ENCODE measurements at regions not wholly inside any gene's neighbourhood (a gene's known extent, or its start where the extent isn't known, plus 50 kb on each side); places are given as distances from the start of the nearest gene placed in this dataset.
A peak's percentile ranks its signal among the peaks of the same experiment; 100 is the strongest.
"Not testable (repeated sequence)": the region's sequence is repeated elsewhere in the genome, so short reads cannot be mapped to it uniquely, and the experiment has no call there.

DNA sequence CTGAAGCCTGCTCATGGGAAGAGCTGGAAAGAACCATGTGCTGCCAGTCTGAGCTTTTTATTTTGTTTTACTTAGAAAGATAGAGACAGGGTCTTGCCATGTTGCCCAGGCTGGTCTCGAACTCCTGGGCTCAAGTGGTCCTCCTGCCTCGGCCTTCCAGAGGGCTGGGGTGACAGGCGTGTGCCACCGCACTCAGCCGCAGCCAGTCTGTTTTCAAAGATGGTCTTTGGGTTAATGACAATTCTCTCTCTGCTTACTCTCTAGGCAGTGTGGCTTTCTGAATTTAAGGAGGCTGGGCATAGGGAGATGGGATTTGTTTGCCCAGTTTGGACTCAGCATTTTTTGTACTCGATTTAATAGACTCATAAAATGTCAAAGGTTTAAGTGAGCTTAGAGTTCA lies 1357.9 kb downstream of the CDH12 start:
- intact Hi-C loops (cut with DNase I); H3K9me3 ChIP-seq; H3K4me1 ChIP-seq; H3K27ac ChIP-seq; H3K4me3 ChIP-seq; ATAC-seq; H3K27me3 ChIP-seq: not testable (repeated sequence)
- DNase-seq = peak in 1 of 2 donors; percentile 17
- H3K36me3 ChIP-seq = peaks cover 0 to 52% (median 4%) of the 10 kb centered on the region in 9 donors
- 96 to 97% methylated on average over 6 of the region's 6 CpGs for WGBS, 2 donors

DNA sequence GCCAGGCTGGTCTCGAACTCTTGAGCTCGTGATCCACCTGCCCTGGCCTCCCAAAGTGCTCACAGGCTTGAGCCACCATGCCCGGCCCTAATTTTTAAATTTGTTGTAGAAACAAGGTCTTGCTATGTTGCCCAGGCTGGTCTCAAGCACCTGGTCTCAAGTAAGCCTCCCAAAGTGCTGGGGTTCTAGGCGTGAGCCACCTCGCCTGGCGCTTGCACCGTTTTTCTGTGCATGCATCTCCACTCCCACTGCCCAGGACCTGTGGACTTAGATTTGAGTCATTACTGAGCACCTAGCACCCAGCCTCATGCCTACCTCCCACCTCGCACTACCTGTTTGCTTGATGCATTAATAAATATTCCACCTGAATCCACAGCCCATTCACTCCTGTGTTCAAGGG lies 1359.1 kb downstream of the CDH12 start:
- H3K27ac ChIP-seq; ATAC-seq; H3K4me1 ChIP-seq; intact Hi-C loops (cut with DNase I); H3K27me3 ChIP-seq; H3K4me3 ChIP-seq; H3K9me3 ChIP-seq: not testable (repeated sequence)
- 96 to 97% methylated on average over 7 of the region's 8 CpGs for WGBS, 2 donors
- DNase-seq = peak in 1 of 2 donors; percentile 10
- peaks cover 0 to 51% (median 4%) of the 10 kb centered on the region in 9 donors for H3K36me3 ChIP-seq

DNA sequence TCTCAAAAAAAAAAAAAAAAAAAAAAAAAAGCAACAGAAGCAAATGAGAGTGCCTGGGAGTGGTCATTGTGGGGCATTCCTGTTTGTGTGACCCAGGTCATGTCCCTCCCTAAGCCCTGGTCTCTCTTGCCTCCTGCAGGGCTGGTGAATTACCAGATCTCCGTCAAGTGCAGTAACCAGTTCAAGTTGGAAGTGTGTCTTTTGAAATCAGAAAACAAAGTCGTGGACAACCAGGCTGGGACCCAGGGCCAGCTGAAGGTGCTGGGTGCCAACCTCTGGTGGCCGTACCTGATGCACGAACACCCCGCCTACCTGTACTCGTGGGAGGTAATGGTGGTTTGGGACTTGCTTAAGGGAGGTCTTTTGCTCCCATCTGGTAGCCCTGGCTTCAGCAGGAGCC lies 1362.0 kb downstream of the CDH12 start:
- WGBS, 2 donors = 92 to 95% methylated on average over 6 of the region's 6 CpGs
- H3K4me1 ChIP-seq; H3K27ac ChIP-seq; H3K27me3 ChIP-seq; H3K4me3 ChIP-seq; ATAC-seq; intact Hi-C loops (cut with DNase I); H3K9me3 ChIP-seq: not testable (repeated sequence)
- DNase-seq = peak in 1 of 2 donors; percentile 5
- peaks cover 0 to 40% (median 3%) of the 10 kb centered on the region in 9 donors for H3K36me3 ChIP-seq

DNA sequence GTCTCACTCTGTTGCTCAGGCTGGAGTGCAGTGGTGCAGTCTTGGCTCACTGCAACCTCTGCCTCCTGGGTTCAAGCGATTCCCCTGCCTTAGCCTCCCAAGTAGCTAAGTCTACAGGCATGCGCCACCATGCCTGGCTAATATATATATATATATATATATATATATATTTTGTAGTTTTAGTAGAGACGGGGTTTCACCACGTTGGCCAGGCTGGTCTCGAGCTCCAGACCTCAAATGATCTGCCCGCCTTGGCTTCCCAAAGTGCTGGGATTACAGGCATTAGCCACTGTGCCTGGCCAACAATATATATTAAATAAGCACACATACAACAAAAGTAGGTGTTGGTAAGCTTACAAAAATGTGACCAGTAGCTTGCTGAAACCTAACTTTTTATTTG lies 1364.3 kb downstream of the CDH12 start:
- H3K27ac ChIP-seq; intact Hi-C loops (cut with DNase I); ATAC-seq; DNase-seq; H3K9me3 ChIP-seq; H3K27me3 ChIP-seq; H3K4me1 ChIP-seq; H3K4me3 ChIP-seq: not testable (repeated sequence)
- peaks cover 0 to 35% (median 0%) of the 10 kb centered on the region in 9 donors for H3K36me3 ChIP-seq
- WGBS, 2 donors = 94 to 97% methylated on average over 4 to 6 of the region's 6 CpGs

DNA sequence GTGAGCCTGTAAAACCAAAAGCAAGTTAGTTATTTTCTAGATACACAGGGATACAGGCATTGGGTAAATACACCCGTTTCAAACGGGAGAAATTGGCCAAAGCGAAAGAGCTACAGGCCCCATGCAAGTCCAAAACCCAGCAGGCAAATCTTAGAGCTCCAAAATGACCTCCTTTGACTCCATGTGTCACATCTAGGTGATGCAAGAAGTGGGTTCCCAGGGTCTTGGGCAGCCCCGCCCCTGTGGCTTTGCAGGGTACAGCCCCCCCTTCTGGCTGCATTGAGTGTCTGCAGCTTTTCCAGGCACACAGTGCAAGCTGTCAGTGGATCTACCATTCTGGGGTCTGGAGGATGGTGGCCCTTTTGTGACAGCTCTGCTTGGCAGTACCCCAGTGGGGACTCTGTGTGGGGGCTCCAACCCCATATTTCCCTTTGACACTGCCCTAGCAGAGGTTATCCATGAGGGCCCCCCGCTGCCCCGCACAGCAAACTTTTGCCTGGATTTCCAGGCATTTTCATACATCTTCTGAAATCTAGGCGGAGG lies 1367.6 kb downstream of the CDH12 start:
- TF ChIP-seq, protein P1, sequence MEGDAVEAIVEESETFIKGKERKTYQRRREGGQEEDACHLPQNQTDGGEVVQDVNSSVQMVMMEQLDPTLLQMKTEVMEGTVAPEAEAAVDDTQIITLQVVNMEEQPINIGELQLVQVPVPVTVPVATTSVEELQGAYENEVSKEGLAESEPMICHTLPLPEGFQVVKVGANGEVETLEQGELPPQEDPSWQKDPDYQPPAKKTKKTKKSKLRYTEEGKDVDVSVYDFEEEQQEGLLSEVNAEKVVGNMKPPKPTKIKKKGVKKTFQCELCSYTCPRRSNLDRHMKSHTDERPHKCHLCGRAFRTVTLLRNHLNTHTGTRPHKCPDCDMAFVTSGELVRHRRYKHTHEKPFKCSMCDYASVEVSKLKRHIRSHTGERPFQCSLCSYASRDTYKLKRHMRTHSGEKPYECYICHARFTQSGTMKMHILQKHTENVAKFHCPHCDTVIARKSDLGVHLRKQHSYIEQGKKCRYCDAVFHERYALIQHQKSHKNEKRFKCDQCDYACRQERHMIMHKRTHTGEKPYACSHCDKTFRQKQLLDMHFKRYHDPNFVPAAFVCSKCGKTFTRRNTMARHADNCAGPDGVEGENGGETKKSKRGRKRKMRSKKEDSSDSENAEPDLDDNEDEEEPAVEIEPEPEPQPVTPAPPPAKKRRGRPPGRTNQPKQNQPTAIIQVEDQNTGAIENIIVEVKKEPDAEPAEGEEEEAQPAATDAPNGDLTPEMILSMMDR (IDR thresholded peaks at IDR 0.05) = peak in 4 of 9 donors; percentile 32 to 45 (median 40)
- H3K4me1 ChIP-seq; intact Hi-C loops (cut with DNase I); H3K4me3 ChIP-seq; H3K27ac ChIP-seq; ATAC-seq; H3K9me3 ChIP-seq; H3K27me3 ChIP-seq: not testable (repeated sequence)
- DNase-seq = peak in 1 of 2 donors; percentile 19
- H3K36me3 ChIP-seq = peaks cover 0 to 38% (median 0%) of the 10 kb centered on the region in 9 donors
- WGBS, 2 donors = 96 to 98% methylated on average over 7 of the region's 7 CpGs

DNA sequence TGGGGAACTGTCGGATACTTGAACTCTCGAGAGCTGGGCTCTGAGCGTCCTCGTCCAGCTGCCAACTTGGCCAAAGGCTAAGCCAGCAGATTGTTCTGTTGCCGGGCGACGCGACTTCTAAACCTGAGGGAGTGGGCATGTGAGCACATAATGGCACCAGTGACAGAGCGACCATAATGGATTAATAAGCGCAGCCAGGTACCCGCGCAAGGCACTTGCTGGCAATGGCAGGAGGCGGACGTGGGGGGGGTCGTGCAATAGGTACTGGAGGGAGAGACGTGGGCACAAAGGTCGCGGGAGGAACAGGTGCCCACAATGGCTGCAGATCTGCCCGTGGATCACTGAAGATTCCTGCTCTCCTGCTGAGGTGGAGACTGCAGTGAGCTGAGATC lies 1368.7 kb downstream of the CDH12 start:
- peaks cover 0 to 44% (median 4%) of the 10 kb centered on the region in 9 donors for H3K36me3 ChIP-seq
- ATAC-seq; intact Hi-C loops (cut with DNase I); H3K4me3 ChIP-seq; H3K27ac ChIP-seq; H3K4me1 ChIP-seq; H3K9me3 ChIP-seq; H3K27me3 ChIP-seq: not testable (repeated sequence)
- DNase-seq = peak in 1 of 2 donors; percentile 42
- WGBS, 2 donors = 98 to 99% methylated on average over 15 of the region's 19 CpGs

DNA sequence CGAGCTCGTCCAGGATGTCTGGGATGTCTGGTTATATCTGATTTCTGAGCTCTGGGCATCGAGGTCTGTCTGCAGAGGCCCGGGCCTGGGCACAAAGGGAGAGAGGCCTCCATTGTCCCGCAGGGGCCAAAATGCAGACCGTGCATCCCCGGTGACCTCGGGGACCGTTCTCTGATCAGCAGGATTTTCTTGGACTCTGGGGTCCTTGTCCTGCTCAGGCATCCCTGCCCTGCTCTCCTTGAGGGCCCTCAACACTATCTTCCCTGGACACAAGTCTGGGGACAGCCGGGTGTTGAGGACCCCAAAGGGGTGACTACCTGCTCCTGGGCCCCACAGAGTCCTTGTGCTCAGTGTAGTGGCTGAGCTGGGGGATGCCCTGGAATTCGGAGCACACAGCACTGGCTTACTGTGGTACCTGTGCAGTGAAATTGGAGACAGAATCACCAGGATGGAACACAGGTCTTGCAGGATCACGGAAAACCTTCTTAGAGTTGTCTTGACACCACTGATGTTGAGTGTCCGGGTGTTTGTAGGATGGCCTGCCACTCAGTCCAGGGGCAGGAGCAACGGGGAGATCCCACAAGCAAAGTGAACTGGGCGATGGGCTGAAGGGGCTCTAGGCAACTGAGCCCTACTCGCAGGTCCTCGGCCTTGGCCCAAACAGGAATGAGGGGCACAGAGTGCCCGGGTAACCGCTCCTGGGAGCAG lies 1369.2 kb downstream of the CDH12 start:
- peaks cover 0 to 49% (median 4%) of the 10 kb centered on the region in 9 donors for H3K36me3 ChIP-seq
- H3K27me3 ChIP-seq; ATAC-seq; H3K4me3 ChIP-seq; intact Hi-C loops (cut with DNase I); H3K4me1 ChIP-seq; H3K9me3 ChIP-seq; H3K27ac ChIP-seq: not testable (repeated sequence)
- DNase-seq = peak in 1 of 2 donors; percentile 17
- 96 to 97% methylated on average over 19 of the region's 19 CpGs for WGBS, 2 donors

DNA sequence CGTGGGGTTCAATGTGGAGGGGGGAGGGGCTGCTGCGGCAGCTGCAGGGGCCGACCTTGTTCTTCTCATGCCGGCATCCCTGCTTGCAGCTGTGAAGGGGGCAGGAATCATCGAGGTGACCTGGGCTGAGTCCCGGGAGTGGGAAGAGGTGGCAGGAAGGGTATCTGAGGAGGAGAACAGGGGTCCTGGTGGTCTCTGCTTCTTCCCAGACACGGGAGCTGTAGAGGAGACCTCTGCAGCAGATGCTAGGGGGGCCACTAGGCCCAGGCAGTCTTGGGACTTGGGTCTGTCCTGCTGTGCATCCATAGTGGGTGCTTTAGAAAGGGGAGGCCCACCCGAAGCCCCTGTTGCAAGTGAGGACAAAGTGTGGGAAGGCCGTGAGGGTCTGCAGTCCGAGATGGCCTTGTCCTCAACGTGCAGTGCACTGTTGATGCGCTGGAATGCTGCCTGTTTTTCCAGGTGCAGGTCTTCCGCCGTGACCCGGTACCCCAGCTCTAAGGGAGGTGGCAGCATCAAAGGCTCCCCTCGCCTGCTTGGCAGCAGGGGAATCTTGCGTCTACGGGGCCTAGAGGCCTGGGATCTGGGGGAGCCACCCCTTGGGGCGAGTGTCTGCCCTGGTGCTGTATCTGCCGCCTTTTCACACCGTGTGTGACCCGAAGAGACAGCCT lies 1370.0 kb downstream of the CDH12 start:
- H3K9me3 ChIP-seq; intact Hi-C loops (cut with DNase I); H3K4me3 ChIP-seq; H3K27me3 ChIP-seq; ATAC-seq; H3K4me1 ChIP-seq; H3K27ac ChIP-seq: not testable (repeated sequence)
- DNase-seq = peak in 1 of 2 donors; percentile 24
- WGBS, 2 donors = 95 to 96% methylated on average over 18 to 19 of the region's 22 CpGs
- peaks cover 0 to 54% (median 4%) of the 10 kb centered on the region in 9 donors for H3K36me3 ChIP-seq

DNA sequence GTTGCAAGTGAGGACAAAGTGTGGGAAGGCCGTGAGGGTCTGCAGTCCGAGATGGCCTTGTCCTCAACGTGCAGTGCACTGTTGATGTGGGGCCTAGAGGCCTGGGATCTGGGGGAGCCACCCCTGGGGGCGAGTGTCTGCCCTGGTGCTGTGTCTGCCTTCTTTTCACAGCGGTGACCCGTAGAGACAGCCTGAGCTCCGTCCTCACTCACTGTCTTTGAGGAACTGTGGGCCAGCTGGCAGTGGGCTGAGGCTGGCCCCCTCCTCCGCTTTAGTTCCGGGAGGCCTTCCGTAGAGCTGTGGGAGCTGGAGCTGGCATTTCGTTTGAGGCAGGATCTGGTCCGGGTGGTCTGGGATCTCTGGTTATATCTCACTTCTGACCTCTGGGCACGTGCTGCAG lies 1370.6 kb downstream of the CDH12 start:
- H3K27ac ChIP-seq; H3K4me3 ChIP-seq; H3K27me3 ChIP-seq; ATAC-seq; intact Hi-C loops (cut with DNase I); H3K4me1 ChIP-seq; H3K9me3 ChIP-seq; DNase-seq: not testable (repeated sequence)
- 88 to 91% methylated on average over 13 of the region's 13 CpGs for WGBS, 2 donors
- H3K36me3 ChIP-seq = peaks cover 0 to 54% (median 4%) of the 10 kb centered on the region in 9 donors
